ENCODE measurements at regions not wholly inside any gene's neighbourhood (a gene's known extent, or its start where the extent isn't known, plus 50 kb on each side); places are given as distances from the start of the nearest gene placed in this dataset.

DNA sequence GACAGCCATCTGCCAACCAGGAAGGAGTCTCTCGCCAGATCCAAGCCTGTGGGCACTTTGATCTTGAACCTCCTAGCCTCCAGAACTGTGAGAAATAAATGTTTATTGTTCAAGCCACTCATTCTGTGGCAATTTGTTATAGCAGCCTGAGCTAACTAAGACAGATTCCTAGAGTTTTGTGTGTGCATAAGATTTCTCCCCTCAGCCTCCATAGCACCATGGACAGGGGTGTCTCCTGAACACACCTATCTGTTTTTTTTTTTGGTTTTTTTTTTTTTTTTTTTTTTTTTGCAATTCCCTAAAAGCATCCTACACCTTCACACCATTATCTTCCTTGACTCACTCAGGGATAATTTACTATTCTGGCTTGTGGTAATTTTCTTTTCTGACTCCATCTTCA lies 768.5 kb downstream of the NR2F2 start:
- FAIRE-seq (no peak), DNase-seq (ENCODE audit: extremely low spot score, insufficient read length, low read depth) (no peak)

DNA sequence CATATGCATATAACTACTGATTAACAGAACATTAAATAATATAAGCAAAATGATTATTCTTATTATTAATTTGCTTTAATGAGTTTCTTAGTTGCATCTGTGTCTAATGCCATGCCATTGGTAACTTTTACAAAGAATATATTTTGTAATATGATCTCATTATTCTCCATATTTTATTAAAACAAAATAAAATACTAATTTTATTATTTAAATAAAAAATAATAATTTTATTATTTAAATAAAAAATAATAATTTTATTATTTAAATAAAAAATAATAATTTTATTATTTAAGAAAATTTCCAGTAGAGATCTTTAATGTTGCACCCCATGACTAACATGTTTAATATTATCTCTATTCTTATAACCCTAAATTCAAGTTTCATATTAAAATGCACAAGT lies 771.1 kb downstream of the NR2F2 start:
- DNase-seq (ENCODE audit: extremely low spot score, insufficient read length, low read depth): no peak
- no peak for FAIRE-seq

DNA sequence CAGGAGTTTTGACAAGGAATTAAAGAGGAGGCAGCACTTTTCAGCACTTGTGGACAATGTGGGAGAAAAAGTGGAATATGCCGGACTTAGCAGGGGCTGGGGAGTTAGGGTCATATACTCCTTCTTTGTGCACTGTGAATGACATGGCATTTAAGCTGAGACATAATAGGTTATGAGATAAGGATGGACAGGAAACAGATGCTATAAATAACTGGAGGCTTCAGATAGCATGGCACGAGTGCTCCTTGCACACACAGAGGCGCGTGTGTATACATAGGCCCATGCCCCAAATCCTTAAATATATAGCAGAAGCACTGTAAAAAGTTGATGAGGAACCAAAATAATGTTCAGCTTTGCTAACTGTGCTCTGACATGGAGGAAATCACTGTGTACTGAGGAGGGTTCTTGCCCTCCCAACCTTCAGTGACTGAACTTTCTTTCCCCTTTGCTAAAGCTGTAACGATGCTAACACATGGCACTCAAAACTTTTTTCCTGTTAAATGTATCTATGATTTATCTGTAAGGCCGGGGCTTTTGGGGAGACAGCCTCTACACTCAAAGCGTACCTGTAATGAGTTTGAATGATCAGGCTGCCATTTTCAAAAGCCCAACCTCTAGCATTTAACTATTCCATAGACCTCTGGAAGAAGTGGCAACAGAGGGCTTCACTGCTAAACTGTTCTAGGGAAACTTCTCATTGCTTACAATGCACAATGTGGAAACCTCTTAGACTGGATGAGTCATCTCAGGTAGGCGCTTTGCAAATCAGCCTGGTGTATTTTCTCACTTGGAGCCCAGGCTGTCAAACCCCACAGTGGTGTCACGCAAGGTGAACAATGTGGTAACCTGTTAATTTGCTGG lies 784.6 kb downstream of the NR2F2 start:
- FAIRE-seq (no peak), DNase-seq (ENCODE audit: extremely low spot score, insufficient read length, low read depth) (no peak)

DNA sequence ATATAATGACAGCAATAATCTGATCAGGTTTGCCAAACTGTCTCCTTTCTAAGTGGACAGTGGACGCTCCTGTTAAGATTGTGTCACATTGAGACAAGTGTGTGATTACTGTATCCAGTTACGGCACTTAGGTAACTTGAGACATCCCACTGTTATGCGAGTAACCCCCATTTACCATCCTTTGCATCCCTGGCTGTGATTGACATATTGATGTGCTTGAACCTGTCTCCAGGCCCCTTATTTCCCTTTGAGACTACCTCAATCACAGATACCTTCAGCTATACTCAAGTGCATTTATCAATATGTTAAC lies 785.2 kb downstream of the NR2F2 start:
- FAIRE-seq (no peak), DNase-seq (ENCODE audit: extremely low spot score, insufficient read length, low read depth) (no peak)

DNA sequence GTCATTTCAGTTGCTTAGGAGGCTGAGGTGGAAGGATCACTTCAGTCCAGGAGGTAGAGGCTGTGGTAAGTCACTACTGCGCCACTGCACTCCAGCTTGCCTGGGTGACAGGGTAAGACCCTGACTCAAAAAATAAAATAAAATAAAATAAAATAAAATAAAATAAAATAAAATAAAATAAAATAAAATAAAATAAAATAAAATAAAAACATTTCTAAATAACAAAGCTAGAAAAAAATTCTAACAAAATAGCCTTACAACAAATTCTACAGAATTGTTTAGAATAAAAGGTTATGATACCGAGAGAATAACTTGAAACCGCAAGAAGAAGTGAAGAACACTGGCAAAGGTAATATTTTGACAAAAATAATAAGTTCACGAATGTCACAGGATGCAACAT lies 794.3 kb downstream of the NR2F2 start:
- DNase-seq (ENCODE audit: extremely low spot score, insufficient read length, low read depth): no peak
- no peak for FAIRE-seq

DNA sequence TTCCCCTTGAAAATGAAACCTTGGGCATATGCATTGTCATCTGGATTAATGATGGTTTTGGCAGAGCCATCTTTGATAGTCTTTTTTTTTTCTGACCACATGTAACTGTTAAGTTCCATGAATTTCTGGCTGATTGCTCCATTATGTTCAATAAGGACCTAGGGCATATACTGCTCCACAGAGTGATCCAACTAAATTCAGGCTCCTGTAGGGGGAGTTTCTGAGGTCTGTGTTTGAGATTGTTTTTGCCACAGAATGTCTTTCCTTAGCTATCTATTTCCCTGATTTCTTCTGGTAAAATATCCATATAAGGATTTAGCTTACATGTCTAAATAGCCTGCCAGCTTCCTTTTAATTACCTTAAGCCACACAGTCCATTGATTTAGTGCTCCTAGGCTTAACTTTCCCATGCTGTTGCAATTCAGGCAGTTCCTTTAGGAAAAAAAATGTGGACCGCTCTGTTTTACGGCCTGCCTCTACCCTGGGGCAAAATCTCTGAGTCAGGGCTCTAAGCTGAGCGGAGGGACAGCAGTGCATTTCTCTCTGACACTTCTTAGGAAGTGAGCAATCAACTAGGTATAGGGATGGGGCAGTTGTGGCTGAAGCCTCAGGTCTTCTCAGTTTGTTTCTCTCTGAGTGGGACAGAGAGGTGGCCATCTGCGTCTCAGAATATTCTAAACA lies 796.2 kb downstream of the NR2F2 start:
- FAIRE-seq (no peak), DNase-seq (ENCODE audit: extremely low spot score, insufficient read length, low read depth) (no peak)

DNA sequence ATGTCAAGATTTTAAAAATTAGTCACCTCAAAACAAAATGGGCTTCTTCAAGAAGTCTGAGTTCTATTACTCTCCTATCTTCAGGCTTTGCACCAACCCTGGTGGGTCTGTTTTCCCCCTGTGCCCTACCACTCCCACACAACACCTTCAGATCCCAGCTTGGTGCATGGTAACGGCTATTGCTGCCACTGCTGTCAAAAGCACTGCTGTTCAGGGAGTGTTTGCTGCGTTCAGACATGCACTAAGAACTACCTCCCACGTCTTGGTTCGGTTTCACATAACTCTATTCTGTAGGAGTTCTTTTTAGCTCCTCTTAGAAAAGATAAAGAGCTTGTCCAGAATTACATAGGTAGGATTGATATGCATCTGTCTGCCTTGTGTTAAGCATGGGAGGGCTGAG lies 799.2 kb downstream of the NR2F2 start:
- FAIRE-seq: no peak

DNA sequence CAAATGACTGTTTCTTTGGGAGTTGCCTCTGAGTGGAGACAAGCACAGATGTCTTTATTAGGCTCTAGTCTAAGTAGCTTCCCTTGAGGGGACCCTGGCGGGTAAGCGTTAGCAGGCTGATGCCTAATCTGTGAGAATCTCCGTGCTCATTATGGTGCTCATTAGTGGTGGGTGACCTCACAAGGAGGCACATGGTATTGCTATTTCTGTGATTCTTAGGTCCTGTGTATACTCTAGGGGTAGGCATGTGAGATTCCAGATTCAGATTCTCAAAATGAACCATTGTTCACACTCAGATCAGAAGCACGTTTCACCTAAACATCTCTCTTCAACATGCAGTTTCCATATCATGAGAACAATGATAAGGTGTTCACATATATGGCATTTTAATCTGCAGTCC lies 809.7 kb downstream of the NR2F2 start:
- FAIRE-seq: no peak

More for the DNA sequence above, 799.2 kb downstream of the NR2F2 start:
- no peak for DNase-seq (ENCODE audit: extremely low spot score, insufficient read length, low read depth)

DNA sequence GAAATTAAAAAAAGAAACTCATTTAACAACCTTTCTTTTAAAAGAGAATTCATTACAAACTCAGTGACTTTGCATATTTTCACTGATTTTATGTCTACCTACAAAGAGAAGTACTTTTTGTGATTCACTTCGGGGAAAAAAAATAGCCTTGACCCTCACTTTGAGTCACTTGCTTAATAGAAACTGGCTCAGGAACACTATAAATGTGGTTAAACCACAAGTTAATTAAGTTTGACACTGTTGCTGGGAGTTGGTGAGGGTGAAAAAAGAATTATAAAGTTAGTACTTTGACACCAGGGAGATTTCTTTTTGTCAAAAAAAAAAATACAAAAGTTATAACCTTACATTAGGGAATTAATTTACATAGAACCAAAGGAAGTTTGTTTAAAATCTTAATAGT lies 810.9 kb downstream of the NR2F2 start:
- DNase-seq (ENCODE audit: extremely low spot score, insufficient read length, low read depth) (no peak), FAIRE-seq (no peak)

More for the DNA sequence above, 809.7 kb downstream of the NR2F2 start:
- no peak for DNase-seq (ENCODE audit: extremely low spot score, insufficient read length, low read depth)

DNA sequence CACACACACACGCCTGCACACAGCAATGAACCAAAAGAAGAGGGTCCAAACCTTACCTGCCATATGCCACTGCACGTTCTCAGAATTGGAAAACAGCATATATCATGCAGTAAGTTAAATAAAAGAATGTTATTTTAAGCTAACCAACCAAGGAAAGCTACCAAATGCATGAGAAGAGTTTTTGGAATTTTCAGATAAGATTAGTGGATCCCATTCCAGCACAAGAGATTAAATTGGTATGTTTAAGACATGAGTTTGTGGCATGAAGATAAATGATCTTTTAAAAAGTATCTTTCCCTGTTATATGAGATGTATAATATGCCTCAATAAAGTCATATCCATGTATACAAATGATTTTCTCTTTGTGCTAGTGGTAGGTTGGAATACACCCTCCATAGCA lies 811.4 kb downstream of the NR2F2 start:
- FAIRE-seq (no peak), DNase-seq (ENCODE audit: extremely low spot score, insufficient read length, low read depth) (no peak)

DNA sequence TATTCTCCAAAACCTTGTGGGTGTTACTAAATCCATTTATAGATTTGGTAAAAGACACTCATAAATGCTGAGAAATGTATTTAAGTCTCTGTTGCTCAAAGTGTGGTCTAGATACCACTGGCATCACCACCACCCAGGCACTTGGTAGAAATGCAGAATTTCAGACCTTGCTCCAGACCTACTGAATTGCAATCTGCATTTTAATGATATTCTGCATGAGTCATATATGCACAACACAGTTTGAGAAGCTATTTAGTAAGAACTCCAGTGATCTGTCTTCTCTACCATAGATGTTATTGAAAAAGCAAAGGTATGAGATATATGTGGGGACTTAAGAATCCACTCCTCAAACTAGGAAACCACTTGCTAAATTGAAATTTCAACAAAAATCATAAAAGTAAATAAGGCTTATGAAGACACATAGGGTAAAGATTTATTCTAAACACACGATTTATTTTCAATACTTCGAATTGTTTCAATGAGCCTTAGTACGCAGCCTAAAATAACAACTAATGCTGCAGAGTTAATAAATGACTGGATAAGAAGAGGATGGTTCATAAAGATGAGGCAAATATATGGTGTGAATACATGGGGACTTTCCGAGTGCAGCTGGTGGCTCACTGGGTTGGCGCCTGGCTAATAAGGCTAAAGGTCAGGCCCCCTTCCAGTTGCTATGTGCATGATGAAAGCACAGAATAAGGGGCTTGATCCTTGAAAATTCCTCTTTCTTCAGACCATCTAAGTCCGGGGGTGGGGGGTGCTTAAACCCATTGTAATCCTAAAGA lies 813.3 kb downstream of the NR2F2 start:
- FAIRE-seq (no peak), DNase-seq (ENCODE audit: extremely low spot score, insufficient read length, low read depth) (no peak)

DNA sequence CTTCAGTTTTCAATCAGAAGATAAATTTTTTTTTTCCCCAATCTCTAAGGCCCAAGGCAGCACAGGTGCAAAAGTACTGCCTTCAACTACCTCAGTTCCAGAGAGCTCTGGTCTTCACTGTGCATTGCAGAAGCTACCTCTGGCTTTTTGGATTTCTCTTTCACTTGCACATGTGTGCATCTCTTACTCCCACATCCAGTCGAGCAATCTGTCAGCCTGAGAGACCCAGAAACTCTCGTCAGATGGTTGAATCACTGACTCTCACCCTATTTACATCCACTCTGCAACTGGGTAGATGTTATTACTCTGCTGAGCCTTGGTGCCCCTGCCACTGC lies 813.8 kb downstream of the NR2F2 start:
- no peak for FAIRE-seq

DNA sequence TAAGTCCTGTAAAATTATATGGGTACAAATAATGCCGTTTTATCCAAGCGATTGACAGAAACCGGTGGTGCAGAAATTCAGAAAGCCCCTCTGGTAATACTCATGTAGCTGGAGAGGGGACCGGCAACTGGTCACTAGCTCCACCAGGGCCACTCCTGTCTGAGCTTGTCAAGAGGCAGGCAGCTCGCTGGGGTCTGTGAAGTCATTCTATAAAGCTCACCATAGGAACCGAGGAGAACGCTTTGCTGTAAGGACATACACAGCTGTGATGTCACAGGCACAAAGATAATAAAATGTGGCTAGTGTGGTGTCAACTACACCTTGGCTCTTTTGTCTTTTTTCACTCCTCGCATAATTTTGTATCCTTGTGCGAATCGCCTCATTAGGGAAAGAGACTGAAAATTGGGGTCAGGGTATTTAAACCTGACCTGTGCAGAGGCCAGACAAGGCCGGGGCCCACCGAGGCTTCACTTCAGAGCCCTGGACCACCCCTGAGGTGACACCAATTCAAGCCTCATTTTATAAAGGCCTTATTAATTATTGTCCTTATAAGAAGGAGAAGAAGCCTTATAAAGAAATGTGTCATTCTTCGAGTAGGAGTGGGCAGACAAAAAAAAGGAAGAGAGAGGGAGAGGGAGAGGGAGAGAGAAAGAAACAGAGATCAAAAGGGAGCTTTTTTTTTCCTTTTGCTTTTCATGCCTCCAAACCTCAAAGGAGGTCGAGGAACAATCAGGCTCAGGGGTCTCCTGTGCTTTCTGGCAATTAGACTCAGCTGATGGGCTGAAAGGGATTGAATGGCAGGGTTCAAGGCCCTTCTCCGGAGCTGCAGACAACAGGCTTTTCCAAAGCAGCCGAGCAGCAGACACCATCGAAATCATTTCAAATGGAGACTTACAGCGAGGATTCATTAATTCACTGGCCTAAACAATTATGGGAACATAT lies 813.3 kb upstream of the ARRDC4 start:
- FAIRE-seq: no peak
- DNase-seq (ENCODE audit: extremely low spot score, insufficient read length, low read depth): no peak

More for the DNA sequence above, 813.8 kb downstream of the NR2F2 start:
- no peak for DNase-seq (ENCODE audit: extremely low spot score, insufficient read length, low read depth)

DNA sequence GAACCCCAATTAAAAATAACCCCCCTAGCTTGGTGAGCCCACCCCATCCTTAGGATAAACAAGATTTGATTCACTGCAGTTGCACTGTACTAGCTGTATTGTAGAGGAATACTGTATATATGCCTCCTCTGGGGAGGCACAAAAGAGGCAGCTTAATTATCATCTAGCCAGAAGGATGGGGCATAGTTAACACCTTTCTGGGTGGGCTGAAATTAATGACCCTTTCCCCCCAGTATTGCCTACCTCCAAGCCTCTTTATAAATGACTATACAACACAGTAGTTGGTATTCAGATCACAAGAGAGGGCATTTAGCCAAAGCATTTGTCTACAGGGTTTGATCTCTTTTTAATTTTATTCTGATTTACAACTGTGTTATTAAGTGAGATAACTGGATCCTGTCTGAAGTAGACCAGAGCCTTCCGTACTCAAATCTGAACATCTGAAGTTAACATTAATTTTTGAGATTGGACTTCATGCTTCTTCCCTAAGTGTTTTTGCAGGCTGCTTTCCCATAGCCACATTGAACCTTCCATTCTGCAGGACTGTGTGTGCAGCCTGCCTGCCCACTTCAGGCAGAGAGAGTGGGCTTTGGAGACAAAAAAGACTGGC lies 807.0 kb upstream of the ARRDC4 start:
- no peak for DNase-seq (ENCODE audit: extremely low spot score, insufficient read length, low read depth)
- no peak for FAIRE-seq

DNA sequence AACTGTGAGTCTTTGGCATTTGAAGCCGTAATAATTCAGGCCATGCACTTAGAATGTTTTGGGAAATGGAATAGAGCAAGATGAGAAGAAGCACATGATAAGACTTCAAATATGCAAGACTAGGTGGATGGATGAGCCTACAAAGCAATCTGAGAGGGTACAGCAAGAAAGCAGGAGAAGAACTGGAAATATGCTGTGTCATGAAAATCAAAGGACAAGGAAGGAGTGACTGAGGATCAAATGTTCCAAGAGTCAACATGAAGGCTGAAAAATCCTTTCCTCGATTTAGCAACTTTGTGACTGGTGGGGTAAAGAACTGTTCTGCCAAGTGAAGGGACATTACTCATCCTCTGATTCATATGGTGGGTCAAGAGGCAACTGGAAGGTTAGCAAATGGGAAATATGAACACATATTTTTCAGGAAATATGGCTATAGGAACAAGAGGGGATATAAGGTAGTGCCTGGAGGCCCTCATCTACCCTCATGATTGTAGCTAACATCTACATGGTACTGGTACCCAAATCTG lies 803.7 kb upstream of the ARRDC4 start:
- no peak for DNase-seq (ENCODE audit: extremely low spot score, insufficient read length, low read depth)

DNA sequence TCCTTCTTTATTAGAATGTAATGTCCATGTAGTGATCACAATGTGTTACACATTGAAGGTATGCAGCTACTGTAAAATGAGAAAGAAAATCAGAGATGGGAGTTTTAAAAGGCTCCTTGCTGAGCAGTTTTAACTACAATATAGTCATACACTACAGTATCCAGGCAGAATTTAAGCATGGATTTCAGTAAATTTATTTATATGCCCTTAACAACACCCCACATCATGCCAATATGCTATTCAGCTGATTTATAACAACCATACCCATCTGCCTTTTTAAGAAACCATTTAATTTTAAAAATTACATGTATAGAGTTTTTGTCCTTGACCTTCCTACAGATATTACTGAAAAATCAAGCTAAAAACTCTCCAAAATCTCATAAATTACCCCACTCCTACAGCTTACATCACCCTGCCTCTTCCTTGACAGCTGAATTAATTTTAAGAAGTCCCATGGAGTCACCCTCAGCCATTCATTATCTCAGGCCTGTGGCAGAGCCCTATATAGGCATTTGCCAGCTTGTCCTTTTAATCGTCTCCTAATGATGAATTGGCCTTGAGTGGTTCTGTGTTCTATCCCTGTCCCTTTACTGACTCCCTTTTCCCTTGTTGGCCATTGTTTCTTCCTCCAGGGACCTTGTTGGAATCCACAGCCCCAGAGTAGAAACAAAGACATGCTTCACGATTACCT lies 797.6 kb upstream of the ARRDC4 start:
- FAIRE-seq (no peak), DNase-seq (ENCODE audit: extremely low spot score, insufficient read length, low read depth) (no peak)

More for the DNA sequence above, 803.7 kb upstream of the ARRDC4 start:
- no peak for FAIRE-seq

DNA sequence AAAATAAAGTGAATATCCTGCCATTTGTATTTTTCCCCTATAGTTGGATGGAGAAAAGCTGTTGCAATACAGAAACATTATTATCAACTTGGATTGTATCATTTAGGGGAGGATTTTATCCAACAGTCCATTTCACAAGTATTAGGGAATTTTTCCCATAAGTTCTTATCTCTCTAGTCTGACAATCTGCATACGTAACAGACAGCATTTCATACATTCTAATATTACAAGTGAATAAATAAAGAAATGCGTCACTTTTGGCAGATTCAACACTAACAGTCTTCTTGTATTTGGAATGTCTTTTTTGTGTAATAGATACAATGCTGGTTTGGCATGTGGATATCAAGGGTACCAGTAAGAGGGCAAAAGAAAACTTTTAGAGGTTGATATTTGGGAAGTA lies 795.3 kb upstream of the ARRDC4 start:
- FAIRE-seq: no peak
- DNase-seq (ENCODE audit: extremely low spot score, insufficient read length, low read depth): no peak

DNA sequence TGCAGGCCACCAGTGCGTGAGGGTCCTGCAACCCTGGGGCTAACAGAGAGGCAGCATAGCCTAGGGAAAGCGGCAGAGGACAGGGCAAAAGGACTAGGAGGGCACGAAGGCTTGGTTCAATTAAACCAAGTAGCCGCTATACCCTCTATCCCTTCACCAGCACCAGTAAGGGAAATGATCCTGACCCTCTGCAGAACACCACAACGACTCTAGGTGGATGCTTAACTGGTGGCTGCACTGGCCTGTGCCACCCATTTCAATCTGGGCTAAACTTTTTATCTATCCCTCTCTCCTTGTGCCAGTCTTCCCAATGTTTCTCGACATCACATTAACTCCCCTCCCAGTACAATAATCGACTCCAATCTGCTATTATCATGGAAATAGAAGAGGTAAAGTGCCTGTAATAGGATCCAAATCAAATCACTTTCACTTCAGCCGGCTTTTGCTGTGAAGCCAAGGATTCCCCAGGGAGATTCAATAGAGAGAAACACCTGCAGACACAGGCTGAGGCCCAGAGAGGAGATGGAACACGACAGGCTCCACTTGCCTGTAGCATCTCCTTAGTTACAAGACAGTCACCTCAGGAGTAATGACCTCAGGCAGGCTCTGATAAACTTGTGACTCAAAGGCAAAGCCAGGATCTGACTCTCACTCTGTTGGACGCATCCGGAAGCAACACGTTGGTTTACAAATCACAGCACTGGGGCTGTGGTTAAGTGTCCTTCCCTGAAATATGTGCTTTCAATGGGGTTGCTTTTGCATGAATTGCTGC lies 791.6 kb upstream of the ARRDC4 start:
- DNase-seq (ENCODE audit: extremely low spot score, insufficient read length, low read depth) (no peak), FAIRE-seq (no peak)
